Activated CD8-positive, alpha-beta T cell treated with anti-CD3 and anti-CD28 coated beads for 36 hours (primary cell): ENCODE measurements at regions not wholly inside any gene's neighbourhood (a gene's known extent, or its start where the extent isn't known, plus 50 kb on each side); places are given as distances from the start of the nearest gene placed in this dataset.
A peak's percentile ranks its signal among the peaks of the same experiment; 100 is the strongest.

ENCODE experiments used
- ATAC-seq: fragments of 200-7000 bp; cut with Tn5 transposase; one replicate; pipeline ENCODE4 v1.10.0; 2021; ENCODE audit warnings: mild to moderate bottlenecking, moderate library complexity
- CTCF ChIA-PET: fragments of 350-600 bp; sonication (Branson Sonifier 250); formaldehyde crosslinking; loops from one replicate; lab custom pipeline; 2021; ENCODE audit warnings: antibody characterized with exemption; lab: Charles Lee
- POLR2A ChIA-PET: fragments of 350-600 bp; sonication (Branson Sonifier 250); formaldehyde crosslinking; loops from one replicate; lab custom pipeline; 2021; ENCODE audit warnings: antibody characterized with exemption; lab: Charles Lee
- DNase-seq: peaks from one replicate; pipeline ENCODE4 v3.0.0-alpha.2; 2020
- H3K27ac Mint-ChIP-seq: one replicate; pipeline ENCODE4 v1.8.0; 2021; ENCODE audit warnings: mild to moderate bottlenecking, mixed read lengths
- H3K27me3 Mint-ChIP-seq: one replicate; pipeline ENCODE4 v1.8.0; 2021; ENCODE audit warnings: mixed read lengths
- H3K36me3 Mint-ChIP-seq: one replicate; pipeline ENCODE4 v1.8.0; 2021; ENCODE audit warnings: low read depth, mixed read lengths
- H3K4me1 Mint-ChIP-seq: one replicate; pipeline ENCODE4 v1.8.0; 2021; ENCODE audit warnings: low read depth, mixed read lengths
- H3K4me3 Mint-ChIP-seq: one replicate; pipeline ENCODE4 v1.8.0; 2021; ENCODE audit warnings: mild to moderate bottlenecking, moderate library complexity, mixed read lengths
- H3K9me3 Mint-ChIP-seq: one replicate; pipeline ENCODE4 v1.8.0; 2021; ENCODE audit warnings: mixed read lengths
- intact Hi-C: fragments of 100-400 bp; cut with micrococcal nuclease; formaldehyde crosslinking; loops from one replicate; pipeline ENCODE4 v1.10.0; 2022
- TF ChIP-seq, protein P1 (sequence below): fragments of 200-600 bp; IDR thresholded peaks from one replicate; pipeline ENCODE4 v1.8.0; 2022; ENCODE audit warnings: antibody characterized with exemption, mild to moderate bottlenecking

- Mint-ChIP-seq H3K36me3 (no peaks in the 10 kb centered on the region), H3K27ac (no peak overlapping the region), H3K9me3 (no peaks in the 10 kb centered on the region), H3K4me3 (no peak overlapping the region), H3K4me1 (peaks cover 3% of the 10 kb centered on the region), H3K27me3 (no peaks in the 10 kb centered on the region)
- POLR2A ChIA-PET: no interaction called here
- TF ChIP-seq, protein P1, sequence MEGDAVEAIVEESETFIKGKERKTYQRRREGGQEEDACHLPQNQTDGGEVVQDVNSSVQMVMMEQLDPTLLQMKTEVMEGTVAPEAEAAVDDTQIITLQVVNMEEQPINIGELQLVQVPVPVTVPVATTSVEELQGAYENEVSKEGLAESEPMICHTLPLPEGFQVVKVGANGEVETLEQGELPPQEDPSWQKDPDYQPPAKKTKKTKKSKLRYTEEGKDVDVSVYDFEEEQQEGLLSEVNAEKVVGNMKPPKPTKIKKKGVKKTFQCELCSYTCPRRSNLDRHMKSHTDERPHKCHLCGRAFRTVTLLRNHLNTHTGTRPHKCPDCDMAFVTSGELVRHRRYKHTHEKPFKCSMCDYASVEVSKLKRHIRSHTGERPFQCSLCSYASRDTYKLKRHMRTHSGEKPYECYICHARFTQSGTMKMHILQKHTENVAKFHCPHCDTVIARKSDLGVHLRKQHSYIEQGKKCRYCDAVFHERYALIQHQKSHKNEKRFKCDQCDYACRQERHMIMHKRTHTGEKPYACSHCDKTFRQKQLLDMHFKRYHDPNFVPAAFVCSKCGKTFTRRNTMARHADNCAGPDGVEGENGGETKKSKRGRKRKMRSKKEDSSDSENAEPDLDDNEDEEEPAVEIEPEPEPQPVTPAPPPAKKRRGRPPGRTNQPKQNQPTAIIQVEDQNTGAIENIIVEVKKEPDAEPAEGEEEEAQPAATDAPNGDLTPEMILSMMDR: no peak
- ATAC-seq (no peak), DNase-seq (no peak)
- CTCF ChIA-PET: no interaction called here
- intact Hi-C loops: no loop called here
These were observed 150.8 kb downstream of the NRN1 start for GRCh38 chr6:5855787-5856470.

DNA sequence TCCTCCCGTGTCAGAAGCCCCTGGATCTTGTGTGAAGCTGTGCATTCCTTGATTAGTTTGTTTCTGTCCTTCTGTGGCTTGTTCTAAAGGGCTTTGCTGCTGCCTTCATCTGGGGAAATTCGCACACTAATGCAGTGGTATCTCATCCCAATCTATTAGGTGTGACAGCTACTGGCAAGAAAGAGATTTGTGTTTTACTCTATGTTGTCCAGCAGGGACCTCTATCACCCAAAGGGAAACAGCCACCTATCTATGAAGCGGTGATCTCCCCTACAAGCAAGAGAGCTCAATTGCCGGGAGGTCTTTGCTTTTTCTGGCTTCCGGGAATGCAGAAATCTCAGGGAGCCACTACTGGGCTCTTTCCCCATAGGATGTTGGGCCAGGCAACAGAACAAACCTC is 151.8 kb downstream of the NRN1 start:
- intact Hi-C loops: no loop called here
- CTCF ChIA-PET: no interaction called here
- peaks cover 7% of the 10 kb centered on the region for H3K4me1 Mint-ChIP-seq

GRCh38 chr6:5851261-5851757 is 155.4 kb downstream of the NRN1 start:
- peak; percentile 84 for DNase-seq
- Mint-ChIP-seq H3K27ac (peak overlapping the region; percentile 5), H3K4me1 (peaks cover 7% of the 10 kb centered on the region), H3K4me3 (peak overlapping the region; percentile 70), H3K27me3 (peaks cover 4% of the 10 kb centered on the region), H3K36me3 (no peaks in the 10 kb centered on the region), H3K9me3 (no peaks in the 10 kb centered on the region)
- intact Hi-C loops: no loop called here
- POLR2A ChIA-PET: interaction anchor here (1.6 kb wide), 1 partner anchor 10 kb away, joined by 3 read pairs; no protein-coding TSS in a partner anchor
- ATAC-seq: peak; percentile 97
- TF ChIP-seq, protein P1: no peak
- CTCF ChIA-PET: no interaction called here

More for the DNA sequence above, 151.8 kb downstream of the NRN1 start:
- Mint-ChIP-seq H3K27ac (no peak overlapping the region), H3K36me3 (no peaks in the 10 kb centered on the region), H3K9me3 (no peaks in the 10 kb centered on the region), H3K27me3 (peaks cover 3% of the 10 kb centered on the region), H3K4me3 (no peak overlapping the region)
- DNase-seq (no peak), ATAC-seq (no peak)
- TF ChIP-seq, protein P1: no peak
- POLR2A ChIA-PET: no interaction called here

DNA sequence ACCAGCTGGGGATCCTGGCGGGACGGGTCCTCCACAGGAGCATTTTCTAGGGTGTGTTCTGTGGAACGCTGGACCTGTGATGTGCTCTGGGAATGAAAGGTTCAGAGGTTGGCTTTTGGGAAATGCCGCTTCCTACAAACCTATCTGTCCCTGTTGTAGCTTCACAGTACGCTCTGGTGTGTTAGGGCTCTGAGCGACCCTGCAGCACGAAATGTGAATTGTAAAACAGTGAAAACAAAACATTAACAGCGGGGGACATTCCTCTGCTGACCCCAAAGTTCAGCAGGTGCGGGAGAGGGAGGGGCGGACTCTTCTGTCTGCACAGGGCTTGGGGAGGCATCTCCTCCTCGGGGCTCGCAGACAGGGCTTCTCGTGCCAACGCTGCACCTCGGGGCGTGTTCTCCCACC is 155.9 kb downstream of the NRN1 start:
- Mint-ChIP-seq H3K4me3 (peak overlapping the region; percentile 65), H3K4me1 (peaks cover 7% of the 10 kb centered on the region), H3K9me3 (no peaks in the 10 kb centered on the region), H3K27ac (peak overlapping the region; percentile 25), H3K27me3 (peaks cover 4% of the 10 kb centered on the region), H3K36me3 (no peaks in the 10 kb centered on the region)
- TF ChIP-seq, protein P1: no peak
- DNase-seq: no peak
- ChIA-PET POLR2A (interaction anchor here (1.6 kb wide), 1 partner anchor 10 kb away, joined by 3 read pairs; no protein-coding TSS in a partner anchor), CTCF (no interaction called here)
- peak; percentile 68 for ATAC-seq
- intact Hi-C loops: no loop called here

DNA sequence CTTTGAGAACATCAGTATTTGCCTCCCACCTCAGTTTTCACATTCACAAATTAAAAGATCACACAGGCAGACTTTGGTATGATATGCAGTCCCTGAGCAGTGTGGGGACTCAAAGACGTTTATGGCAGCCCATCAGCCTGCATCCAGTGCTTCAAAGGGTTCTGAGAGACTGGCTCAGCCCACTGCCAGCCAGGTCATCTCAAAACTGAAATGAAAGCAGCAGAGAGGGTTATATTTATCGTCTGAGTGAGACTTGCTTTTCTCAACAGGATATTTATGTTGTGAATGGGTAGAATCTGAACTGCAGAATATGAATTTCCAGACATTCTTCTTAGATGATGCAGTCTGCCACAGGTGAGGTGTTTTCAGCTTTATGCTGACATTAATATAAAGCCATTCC is 159.8 kb downstream of the NRN1 start:
- H3K9me3 Mint-ChIP-seq: no peaks in the 10 kb centered on the region
- H3K4me3 Mint-ChIP-seq: no peak overlapping the region
- ChIA-PET POLR2A (no interaction called here), CTCF (no interaction called here)
- TF ChIP-seq, protein P1: no peak
- H3K4me1 Mint-ChIP-seq: peaks cover 7% of the 10 kb centered on the region
- H3K27me3 Mint-ChIP-seq: peaks cover 4% of the 10 kb centered on the region
- H3K36me3 Mint-ChIP-seq: no peaks in the 10 kb centered on the region
- intact Hi-C loops: no loop called here
- no peak for ATAC-seq
- DNase-seq: no peak
- H3K27ac Mint-ChIP-seq: no peak overlapping the region
